ENCODE measurements at regions not wholly inside any gene's neighbourhood (a gene's known extent, or its start where the extent isn't known, plus 50 kb on each side); places are given as distances from the start of the nearest gene placed in this dataset.
"Not testable (repeated sequence)": the region's sequence is repeated elsewhere in the genome, so short reads cannot be mapped to it uniquely, and the experiment has no call there.

DNA sequence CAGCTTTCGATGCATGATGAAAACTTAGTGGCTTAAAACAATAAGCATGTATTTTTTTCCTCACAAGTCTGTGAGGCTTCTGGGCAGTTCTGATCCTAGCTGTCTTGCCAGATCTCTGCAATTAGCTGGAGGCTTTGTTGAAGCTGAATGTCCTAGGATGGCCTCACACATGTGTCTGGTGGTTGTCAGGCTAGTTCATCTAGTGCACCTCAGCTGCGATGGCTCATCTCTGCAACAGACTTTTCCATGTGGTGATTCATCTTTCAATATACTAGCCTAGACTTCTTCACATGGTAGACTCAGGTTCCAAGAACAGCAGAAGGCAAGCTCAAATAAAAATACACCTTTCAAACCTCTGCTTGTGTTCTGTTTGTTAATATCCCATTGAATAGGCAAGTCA, 66.5 kb upstream of the IL1RAPL1 start:
- Mint-ChIP-seq H3K9me3 (no peaks in the 10 kb centered on the region), H3K4me3 (no peak overlapping the region), H3K36me3 (ENCODE audit: low read depth) (no peaks in the 10 kb centered on the region), H3K4me1 (no peaks in the 10 kb centered on the region), H3K27me3 (ENCODE audit: low read depth, poor library complexity) (no peaks in the 10 kb centered on the region), H3K27ac (no peak overlapping the region)
- no peak for DNase-seq
- TF ChIP-seq, protein P1, sequence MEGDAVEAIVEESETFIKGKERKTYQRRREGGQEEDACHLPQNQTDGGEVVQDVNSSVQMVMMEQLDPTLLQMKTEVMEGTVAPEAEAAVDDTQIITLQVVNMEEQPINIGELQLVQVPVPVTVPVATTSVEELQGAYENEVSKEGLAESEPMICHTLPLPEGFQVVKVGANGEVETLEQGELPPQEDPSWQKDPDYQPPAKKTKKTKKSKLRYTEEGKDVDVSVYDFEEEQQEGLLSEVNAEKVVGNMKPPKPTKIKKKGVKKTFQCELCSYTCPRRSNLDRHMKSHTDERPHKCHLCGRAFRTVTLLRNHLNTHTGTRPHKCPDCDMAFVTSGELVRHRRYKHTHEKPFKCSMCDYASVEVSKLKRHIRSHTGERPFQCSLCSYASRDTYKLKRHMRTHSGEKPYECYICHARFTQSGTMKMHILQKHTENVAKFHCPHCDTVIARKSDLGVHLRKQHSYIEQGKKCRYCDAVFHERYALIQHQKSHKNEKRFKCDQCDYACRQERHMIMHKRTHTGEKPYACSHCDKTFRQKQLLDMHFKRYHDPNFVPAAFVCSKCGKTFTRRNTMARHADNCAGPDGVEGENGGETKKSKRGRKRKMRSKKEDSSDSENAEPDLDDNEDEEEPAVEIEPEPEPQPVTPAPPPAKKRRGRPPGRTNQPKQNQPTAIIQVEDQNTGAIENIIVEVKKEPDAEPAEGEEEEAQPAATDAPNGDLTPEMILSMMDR (IDR thresholded peaks at IDR 0.05) = no peak

DNA sequence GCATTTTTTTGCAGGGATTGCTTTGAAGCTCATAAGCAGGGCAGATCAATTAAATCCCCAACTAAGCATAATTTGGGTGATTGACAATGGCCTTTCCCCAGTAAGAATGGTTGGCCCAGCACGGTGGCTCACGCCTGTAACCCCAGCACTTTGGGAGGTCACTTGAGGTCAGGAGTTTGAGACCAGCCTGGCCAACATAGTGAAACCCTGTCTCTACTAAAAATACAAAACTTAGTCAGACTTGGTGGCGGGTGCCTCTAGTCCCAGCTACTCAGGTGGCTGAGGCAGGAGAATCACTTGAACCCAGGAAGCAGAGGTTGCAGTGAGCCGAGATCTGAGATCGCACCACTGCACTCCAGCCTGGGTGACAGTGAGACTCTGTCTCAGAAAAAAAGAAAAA, 58.9 kb upstream of the IL1RAPL1 start:
- H3K27me3 Mint-ChIP-seq (ENCODE audit: low read depth, poor library complexity); DNase-seq; H3K9me3 Mint-ChIP-seq; H3K27ac Mint-ChIP-seq; H3K4me1 Mint-ChIP-seq; H3K36me3 Mint-ChIP-seq (ENCODE audit: low read depth); H3K4me3 Mint-ChIP-seq: not testable (repeated sequence)
